Hepatocyte (in vitro differentiated cells): ENCODE measurements at regions not wholly inside any gene's neighbourhood (a gene's known extent, or its start where the extent isn't known, plus 50 kb on each side); places are given as distances from the start of the nearest gene placed in this dataset.

ENCODE experiments used
- CTCF ChIP-seq: fragments of 200-600 bp; sonication (generic); IDR thresholded peaks from 2 replicates; pipeline ENCODE4 v1.5.1; 2016; ENCODE audit warnings: antibody characterized with exemption, mild to moderate bottlenecking; ENCODE audit not compliant: poor library complexity
- EZH2 ChIP-seq: fragments of 200-600 bp; sonication (generic); IDR thresholded peaks from 2 replicates; pipeline ENCODE4 v1.6.1; 2016; ENCODE audit warnings: antibody characterized with exemption, mild to moderate bottlenecking, borderline replicate concordance
- EZH2phosphoT487 ChIP-seq: fragments of 200-600 bp; sonication (generic); IDR thresholded peaks from one replicate; pipeline ENCODE4 v1.6.1; 2018; ENCODE audit warnings: antibody characterized with exemption, mild to moderate bottlenecking, low read depth, moderate library complexity; ENCODE audit not compliant: unreplicated experiment, severe bottlenecking

GRCh38 chr21:22235866-22236590, 1237.8 kb downstream of the NCAM2 start:
- TF ChIP-seq CTCF, result no peak
- TF ChIP-seq EZH2, result no peak
- no peak for TF ChIP-seq EZH2phosphoT487
